ENCODE measurements at regions not wholly inside any gene's neighbourhood (a gene's known extent, or its start where the extent isn't known, plus 50 kb on each side); places are given as distances from the start of the nearest gene placed in this dataset.

GRCh38 chr20:50292591-50293283 lies 102.1 kb downstream of the CEBPB start:
- ChIA-PET CTCF (no interaction called here), POLR2A (no interaction called here)
- Mint-ChIP-seq H3K27me3 (peaks cover 23% of the 10 kb centered on the region), H3K4me1 (peaks cover 11% of the 10 kb centered on the region), H3K4me3 (no peak overlapping the region), H3K36me3 (ENCODE audit: low read depth) (no peaks in the 10 kb centered on the region), H3K9me3 (no peaks in the 10 kb centered on the region), H3K27ac (no peak overlapping the region)
- intact Hi-C loops (cut with micrococcal nuclease) = no loop called here
- DNase-seq (no peak), ATAC-seq (ENCODE audit: low read depth) (no peak)
- TF ChIP-seq CTCF (IDR thresholded peaks at IDR 0.05) = no peak

- Mint-ChIP-seq H3K27ac (no peak overlapping the region), H3K27me3 (peaks cover 22% of the 10 kb centered on the region), H3K36me3 (ENCODE audit: low read depth) (no peaks in the 10 kb centered on the region), H3K9me3 (no peaks in the 10 kb centered on the region), H3K4me1 (peaks cover 15% of the 10 kb centered on the region), H3K4me3 (no peak overlapping the region)
- POLR2A ChIA-PET = no interaction called here
- ATAC-seq (ENCODE audit: low read depth) = no peak
- CTCF ChIA-PET = no interaction called here
- no peak for TF ChIP-seq CTCF (IDR thresholded peaks at IDR 0.05)
- intact Hi-C loops (cut with micrococcal nuclease) = no loop called here
- DNase-seq = no peak
Measured at GRCh38 chr20:50293284-50294139, 102.9 kb downstream of the CEBPB start.

- no peaks in the 10 kb centered on the region for H3K36me3 Mint-ChIP-seq (ENCODE audit: low read depth)
- intact Hi-C loops (cut with micrococcal nuclease) = no loop called here
- no peaks in the 10 kb centered on the region for H3K9me3 Mint-ChIP-seq
- TF ChIP-seq CTCF (IDR thresholded peaks at IDR 0.05) = no peak
- H3K27ac Mint-ChIP-seq = no peak overlapping the region
- H3K4me3 Mint-ChIP-seq = no peak overlapping the region
- peaks cover 16% of the 10 kb centered on the region for H3K27me3 Mint-ChIP-seq
- CTCF ChIA-PET = no interaction called here
- DNase-seq = no peak
- ATAC-seq (ENCODE audit: low read depth) = no peak
- POLR2A ChIA-PET = no interaction called here
- peaks cover 15% of the 10 kb centered on the region for H3K4me1 Mint-ChIP-seq
Measured at GRCh38 chr20:50294164-50295088, 103.8 kb downstream of the CEBPB start.

DNA sequence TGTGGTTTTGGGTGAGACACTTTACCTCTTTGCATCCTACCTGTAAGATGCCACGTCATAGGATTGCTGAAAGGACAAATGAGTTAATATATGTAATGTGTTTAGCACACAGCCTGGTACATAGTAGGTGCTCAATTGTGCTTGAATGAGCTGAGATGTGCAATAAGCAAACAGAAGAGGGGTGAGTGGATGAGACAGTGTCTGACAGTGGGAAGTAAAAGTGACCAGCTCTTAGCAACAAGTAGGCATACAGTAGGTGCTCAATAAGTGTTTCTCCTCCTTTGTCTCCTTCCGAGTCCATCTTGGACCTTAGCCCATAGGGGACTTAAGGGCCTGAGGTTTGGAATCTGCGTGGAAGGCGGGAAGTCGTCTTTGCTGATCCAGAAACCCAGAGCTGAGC lies 104.7 kb downstream of the CEBPB start:
- intact Hi-C loops (cut with micrococcal nuclease) = no loop called here
- TF ChIP-seq CTCF (IDR thresholded peaks at IDR 0.05) = no peak
- H3K4me3 Mint-ChIP-seq = no peak overlapping the region
- no peaks in the 10 kb centered on the region for H3K9me3 Mint-ChIP-seq
- DNase-seq = no peak
- ChIA-PET POLR2A (no interaction called here), CTCF (no interaction called here)
- peaks cover 15% of the 10 kb centered on the region for H3K4me1 Mint-ChIP-seq
- no peak overlapping the region for H3K27ac Mint-ChIP-seq
- peaks cover 15% of the 10 kb centered on the region for H3K27me3 Mint-ChIP-seq
- no peak for ATAC-seq (ENCODE audit: low read depth)
- no peaks in the 10 kb centered on the region for H3K36me3 Mint-ChIP-seq (ENCODE audit: low read depth)

Measured in activated B cell treated with CpG ODN at 0.5 μM for 24 hours (primary cell).